GM21786 (cell line): ENCODE measurements at regions not wholly inside any gene's neighbourhood (a gene's known extent, or its start where the extent isn't known, plus 50 kb on each side); places are given as distances from the start of the nearest gene placed in this dataset.

Experiments
- ATAC-seq: cut with Tn5 transposase; IDR thresholded peaks from one replicate; pipeline ENCODE4 v1.9.1; 2021; ENCODE audit not compliant: unreplicated experiment

GRCh38 chr16:86797700-86798099 lies 219.4 kb downstream of the FOXL1 start:
- ATAC-seq: no peak

- ATAC-seq: no peak
Measured at GRCh38 chr16:86798247-86799041, 220.1 kb downstream of the FOXL1 start.

- no peak for ATAC-seq
Measured at GRCh38 chr16:86799367-86799766, 221.0 kb downstream of the FOXL1 start.

GRCh38 chr16:86800894-86801293 lies 222.5 kb downstream of the FOXL1 start:
- ATAC-seq: no peak

- no peak for ATAC-seq
Measured at GRCh38 chr16:86802013-86802412, 223.7 kb downstream of the FOXL1 start.

GRCh38 chr16:86805188-86805587 lies 226.8 kb downstream of the FOXL1 start:
- no peak for ATAC-seq

- no peak for ATAC-seq
Measured at GRCh38 chr16:86806181-86806837, 228.0 kb downstream of the FOXL1 start.

GRCh38 chr16:86806838-86807351 lies 228.5 kb downstream of the FOXL1 start:
- ATAC-seq: no peak

GRCh38 chr16:86808863-86809444 lies 230.6 kb downstream of the FOXL1 start:
- no peak for ATAC-seq

- ATAC-seq: no peak
Measured at GRCh38 chr16:86809458-86809955, 231.2 kb downstream of the FOXL1 start.

- no peak for ATAC-seq
Measured at GRCh38 chr16:86810062-86810461, 231.7 kb downstream of the FOXL1 start.

GRCh38 chr16:86812363-86812970 lies 234.1 kb downstream of the FOXL1 start:
- ATAC-seq: no peak

- ATAC-seq: no peak
Measured at GRCh38 chr16:86814256-86814655, 235.9 kb downstream of the FOXL1 start.

- ATAC-seq: no peak
Measured at GRCh38 chr16:86816930-86817625, 238.7 kb downstream of the FOXL1 start.

- ATAC-seq: no peak
Measured at GRCh38 chr16:86818671-86819532, 240.6 kb downstream of the FOXL1 start.

- ATAC-seq: no peak
Measured at GRCh38 chr16:86819533-86819892, 241.2 kb downstream of the FOXL1 start.

- no peak for ATAC-seq
Measured at GRCh38 chr16:86821895-86822294, 243.5 kb downstream of the FOXL1 start.

- ATAC-seq: no peak
Measured at GRCh38 chr16:86823125-86823524, 244.8 kb downstream of the FOXL1 start.

GRCh38 chr16:86823888-86824671 lies 245.7 kb downstream of the FOXL1 start:
- no peak for ATAC-seq
